B cell (primary cell): ENCODE measurements at regions not wholly inside any gene's neighbourhood (a gene's known extent, or its start where the extent isn't known, plus 50 kb on each side); places are given as distances from the start of the nearest gene placed in this dataset.

ENCODE experiments used
- ATAC-seq: fragments of 200-7000 bp; cut with Tn5 transposase; one replicate; pipeline ENCODE4 v1.10.0; 2021; ENCODE audit warnings: low read depth, mild to moderate bottlenecking, moderate number of reproducible peaks, moderate library complexity
- CTCF ChIA-PET: fragments of 350-600 bp; sonication (Branson Sonifier 250); formaldehyde crosslinking; loops from one replicate; lab custom pipeline; 2021; ENCODE audit warnings: antibody characterized with exemption, inconsistent platforms; lab: Charles Lee
- POLR2A ChIA-PET: fragments of 350-600 bp; sonication (Branson Sonifier 250); formaldehyde crosslinking; loops from one replicate; lab custom pipeline; 2021; ENCODE audit warnings: antibody characterized with exemption; lab: Charles Lee
- DNase-seq: peaks from one replicate; pipeline ENCODE4 v3.0.0; 2013
- H2AFZ ChIP-seq: 2 replicates; pipeline ENCODE4 v1.6.1; 2012; ENCODE audit warnings: mild to moderate bottlenecking, low read depth, low read length; ENCODE audit not compliant: insufficient read depth, poor library complexity, severe bottlenecking
- H3K27ac ChIP-seq, 2 donors: 1 replicate in 1 of 2; 2 replicates in 1 of 2; pipeline ENCODE4 v1.5.1; 2012 to 2013; ENCODE audit warnings: low read length in 2 of 2, mild to moderate bottlenecking in 2 of 2, moderate library complexity in 1 of 2
- H3K27me3 ChIP-seq, 4 experiments: fragments of 200-600 bp in 1 of 4; sonication (generic) in 1 of 4; replicated peaks in 1 of 4; 1 replicate in 2 of 4; 2 replicates in 2 of 4; pipeline versions ENCODE4 v1.6.1 to v1.7.0; 2013 to 2016; ENCODE audit warnings: low read length in 3 of 4, mild to moderate bottlenecking in 2 of 4, mixed read lengths in 1 of 4, moderate library complexity in 1 of 4; ENCODE audit not compliant: insufficient read depth in 4 of 4, control insufficient read depth in 3 of 4; ENCODE audit errors: control extremely low read depth in 1 of 4
- H3K36me3 ChIP-seq, 2 experiments: replicated peaks in 1 of 2; 1 replicate in 1 of 2; 2 replicates in 1 of 2; pipeline versions ENCODE4 v1.6.1 to v1.7.1; 2013; ENCODE audit warnings: low read length in 1 of 2; ENCODE audit not compliant: insufficient read depth in 2 of 2, control insufficient read depth in 1 of 2; ENCODE audit errors: control extremely low read depth in 1 of 2, extremely low read depth in 1 of 2
- H3K4me1 ChIP-seq, 2 donors: fragments of 200-600 bp in 1 of 2; sonication (generic) in 1 of 2; 1 replicate in 1 of 2; 2 replicates in 1 of 2; pipeline versions ENCODE4 v1.5.1 to v1.6.1; 2013 to 2017; ENCODE audit warnings: low read length in 2 of 2; ENCODE audit not compliant: control insufficient read depth in 2 of 2, insufficient read depth in 2 of 2
- H3K4me2 ChIP-seq: replicated peaks from 2 replicates; pipeline ENCODE3; 2012; ENCODE audit warnings: mild to moderate bottlenecking, low read depth, low read length; ENCODE audit not compliant: poor library complexity, severe bottlenecking
- H3K4me3 ChIP-seq, 5 experiments: fragments of 200-600 bp in 1 of 5; sonication (generic) in 1 of 5; 1 replicate in 3 of 5; 2 replicates in 2 of 5; pipeline versions ENCODE4 v1.5.1 to v1.7.0; 2011 to 2016; ENCODE audit warnings: low read length in 4 of 5, mild to moderate bottlenecking in 4 of 5, low read depth in 2 of 5, control low read depth in 1 of 5, moderate library complexity in 1 of 5; ENCODE audit not compliant: insufficient read depth in 1 of 5; ENCODE audit errors: control extremely low read depth in 1 of 5, extremely low read depth in 1 of 5
- H3K79me2 ChIP-seq: fragments of 200-600 bp; sonication (generic); one replicate; pipeline ENCODE4 v1.6.0; 2016; ENCODE audit warnings: low read length; ENCODE audit not compliant: control insufficient read depth, insufficient read depth
- H3K9ac ChIP-seq: fragments of 200-600 bp; sonication (generic); 2 replicates; pipeline ENCODE4 v1.6.1; 2017; ENCODE audit warnings: mild to moderate bottlenecking, low read length, moderate library complexity
- H3K9me3 ChIP-seq, 3 donors: one replicate each; pipeline versions ENCODE4 v1.6.1 to v1.7.1; 2013; ENCODE audit warnings: low read length in 2 of 3; ENCODE audit not compliant: control insufficient read depth in 2 of 3, insufficient read depth in 1 of 3; ENCODE audit errors: control extremely low read depth in 1 of 3
- H4K20me1 ChIP-seq: 2 replicates; pipeline ENCODE4 v1.6.0; 2012; ENCODE audit warnings: mild to moderate bottlenecking, low read length; ENCODE audit not compliant: insufficient read depth, control insufficient read depth, poor library complexity, severe bottlenecking
- H3K27ac Mint-ChIP-seq: one replicate; pipeline ENCODE4 v1.8.0; 2021; ENCODE audit warnings: mixed read lengths
- H3K27me3 Mint-ChIP-seq: one replicate; pipeline ENCODE4 v1.8.0; 2021; ENCODE audit warnings: mixed read lengths
- H3K4me1 Mint-ChIP-seq: one replicate; pipeline ENCODE4 v1.8.0; 2021; ENCODE audit warnings: mixed read lengths
- H3K4me3 Mint-ChIP-seq: one replicate; pipeline ENCODE4 v1.8.0; 2021; ENCODE audit warnings: mixed read lengths
- H3K9me3 Mint-ChIP-seq: one replicate; pipeline ENCODE4 v1.8.0; 2022; ENCODE audit warnings: mixed read lengths; ENCODE audit not compliant: insufficient read depth
- CTCF ChIP-seq: fragments of 200-600 bp; IDR thresholded peaks from one replicate; pipeline ENCODE4 v1.8.0; 2022; ENCODE audit warnings: antibody characterized with exemption, mild to moderate bottlenecking
- EZH2 ChIP-seq: IDR thresholded peaks from 2 replicates; pipeline ENCODE4 v1.6.1; 2012; ENCODE audit warnings: borderline replicate concordance, low read depth, mild to moderate bottlenecking, moderate library complexity, low read length; ENCODE audit not compliant: insufficient read depth, poor library complexity, severe bottlenecking
- WGBS: methylation state at CpG from one replicate; pipeline ENCODE4 v1.1.5; 2013; ENCODE audit warnings: missing lambda C conversion rate; ENCODE audit not compliant: insufficient coverage; 5-methylcytosine and 5-hydroxymethylcytosine counted together
- intact Hi-C: fragments of 100-400 bp; cut with micrococcal nuclease; formaldehyde crosslinking; loops from one replicate; pipeline ENCODE4 v1.10.0; 2022

DNA sequence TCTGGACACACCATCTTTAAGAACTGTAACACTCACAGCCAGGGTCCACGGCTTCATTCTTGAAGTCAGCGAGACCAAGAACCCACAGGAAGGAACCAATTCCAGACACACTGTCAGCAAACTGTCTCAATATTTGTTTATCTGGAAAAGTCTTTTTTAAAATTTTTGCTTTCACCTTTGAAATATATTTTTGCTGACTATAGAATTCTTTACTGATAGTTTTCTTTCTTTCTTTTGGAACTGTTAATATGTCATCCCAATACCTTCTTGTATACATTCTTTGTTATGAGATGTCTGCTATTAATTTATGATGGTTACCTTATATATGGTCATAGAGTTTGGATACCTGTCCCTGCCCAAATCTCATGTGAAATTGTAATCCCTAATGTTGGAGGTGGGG lies 145.1 kb upstream of the IRX4 start:
- H3K4me3 ChIP-seq, result no peak overlapping the region
- POLR2A ChIA-PET, result no interaction called here
- no peak overlapping the region for H2AFZ ChIP-seq
- no peaks in the 10 kb centered on the region for H3K27me3 ChIP-seq
- no peaks in the 10 kb centered on the region for H3K36me3 ChIP-seq
- peaks cover 26% of the 10 kb centered on the region for H3K27me3 Mint-ChIP-seq
- no peak overlapping the region for H3K4me2 ChIP-seq
- ATAC-seq (no peak), DNase-seq (no peak)
- intact Hi-C loops, result no loop called here
- WGBS, result 100% methylated on average over 1 of the region's 2 CpGs
- H3K27ac Mint-ChIP-seq, result no peak overlapping the region
- H3K4me1 Mint-ChIP-seq, result no peaks in the 10 kb centered on the region
- peaks cover 3% of the 10 kb centered on the region for H3K9me3 Mint-ChIP-seq
- CTCF ChIA-PET, result no interaction called here
- peaks cover 0 to 5% (median 0%) of the 10 kb centered on the region in 3 donors for H3K9me3 ChIP-seq
- no peak overlapping the region for H3K4me3 Mint-ChIP-seq
- TF ChIP-seq EZH2, result no peak
- TF ChIP-seq CTCF, result no peak
- H4K20me1 ChIP-seq, result no peaks in the 10 kb centered on the region
- H3K27ac ChIP-seq, result no peak overlapping the region
- no peaks in the 10 kb centered on the region for H3K4me1 ChIP-seq
- no peaks in the 10 kb centered on the region for H3K79me2 ChIP-seq
- H3K9ac ChIP-seq, result no peak overlapping the region

GRCh38 chr5:2024986-2025721 lies 142.4 kb upstream of the IRX4 start:
- no peak overlapping the region for H3K27ac Mint-ChIP-seq
- peaks cover 22% of the 10 kb centered on the region for H3K27me3 Mint-ChIP-seq
- POLR2A ChIA-PET, result no interaction called here

More at GRCh38 chr5:2024986-2025721, 142.4 kb upstream of the IRX4 start:
- no peaks in the 10 kb centered on the region for H3K36me3 ChIP-seq
- WGBS, result 81% methylated on average over 12 of the region's 13 CpGs
- Mint-ChIP-seq H3K4me3 (no peak overlapping the region), H3K4me1 (no peaks in the 10 kb centered on the region), H3K9me3 (peaks cover 3% of the 10 kb centered on the region)
- no peak overlapping the region for H2AFZ ChIP-seq
- DNase-seq (no peak), ATAC-seq (no peak)
- no peak overlapping the region for H3K4me2 ChIP-seq
- H3K9me3 ChIP-seq, result peaks cover 0 to 10% (median 0%) of the 10 kb centered on the region in 3 donors
- CTCF ChIA-PET, result no interaction called here
- no peak overlapping the region for H3K4me3 ChIP-seq
- no peaks in the 10 kb centered on the region for H4K20me1 ChIP-seq
- H3K9ac ChIP-seq, result no peak overlapping the region
- no peak for TF ChIP-seq CTCF
- no peak for TF ChIP-seq EZH2
- H3K4me1 ChIP-seq, result no peaks in the 10 kb centered on the region
- H3K27me3 ChIP-seq, result no peaks in the 10 kb centered on the region
- intact Hi-C loops, result no loop called here
- H3K27ac ChIP-seq, result no peak overlapping the region
- H3K79me2 ChIP-seq, result no peaks in the 10 kb centered on the region
